ENCODE measurements at regions not wholly inside any gene's neighbourhood (a gene's known extent, or its start where the extent isn't known, plus 50 kb on each side); places are given as distances from the start of the nearest gene placed in this dataset.
"Not testable (repeated sequence)": the region's sequence is repeated elsewhere in the genome, so short reads cannot be mapped to it uniquely, and the experiment has no call there.

- peak; percentile 98 for DNase-seq
Observed at GRCh38 chr1:244326757-244327156, 125.0 kb downstream of the ADSS2 start.

GRCh38 chr1:244327533-244327932 is 124.2 kb downstream of the ADSS2 start:
- DNase-seq, result peak; percentile 60

GRCh38 chr1:244328476-244328875 is 123.2 kb downstream of the ADSS2 start:
- DNase-seq, result no peak

- no peak for DNase-seq
Observed at GRCh38 chr1:244329591-244330317, 122.0 kb downstream of the ADSS2 start.

- no peak for DNase-seq
Observed at GRCh38 chr1:244330318-244330625, 121.4 kb downstream of the ADSS2 start.

- DNase-seq, result not testable (repeated sequence)
Observed at GRCh38 chr1:244332761-244333160, 118.9 kb downstream of the ADSS2 start.

- not testable (repeated sequence) for DNase-seq
Observed at GRCh38 chr1:244334315-244334714, 117.4 kb downstream of the ADSS2 start.

- DNase-seq, result not testable (repeated sequence)
Observed at GRCh38 chr1:244334842-244335241, 116.9 kb downstream of the ADSS2 start.

- DNase-seq, result no peak
Observed at GRCh38 chr1:244335456-244335855, 116.3 kb downstream of the ADSS2 start.

GRCh38 chr1:244336232-244336899 is 115.3 kb downstream of the ADSS2 start:
- DNase-seq, result no peak

GRCh38 chr1:244337839-244338238 is 113.9 kb downstream of the ADSS2 start:
- DNase-seq, result no peak

GRCh38 chr1:244339073-244339692 is 112.5 kb downstream of the ADSS2 start:
- DNase-seq, result no peak

- DNase-seq, result no peak
Observed at GRCh38 chr1:244339776-244340175, 111.9 kb downstream of the ADSS2 start.

- no peak for DNase-seq
Observed at GRCh38 chr1:244340396-244340795, 111.3 kb downstream of the ADSS2 start.

- peak; percentile 100 for DNase-seq
Observed at GRCh38 chr1:244341455-244342450, 110.0 kb downstream of the ADSS2 start.

- DNase-seq, result no peak
Observed at GRCh38 chr1:244344001-244344400, 107.7 kb downstream of the ADSS2 start.

- no peak for DNase-seq
Observed at GRCh38 chr1:244346972-244347618, 104.6 kb downstream of the ADSS2 start.

- DNase-seq, result no peak
Observed at GRCh38 chr1:244347942-244348341, 103.8 kb downstream of the ADSS2 start.

GRCh38 chr1:244349103-244349531 is 102.6 kb downstream of the ADSS2 start:
- no peak for DNase-seq

- DNase-seq, result peak; percentile 28
Observed at GRCh38 chr1:244349581-244350001, 102.1 kb downstream of the ADSS2 start.

- DNase-seq, result peak; percentile 56
Observed at GRCh38 chr1:244350027-244350426, 101.7 kb downstream of the ADSS2 start.

- DNase-seq, result no peak
Observed at GRCh38 chr1:244352156-244352830, 99.4 kb downstream of the ADSS2 start.

Data from NCI-H146 (cell line).